AG09309 (cell line): ENCODE measurements at regions not wholly inside any gene's neighbourhood (a gene's known extent, or its start where the extent isn't known, plus 50 kb on each side); places are given as distances from the start of the nearest gene placed in this dataset.

Source experiments
- DNase-seq: peaks from one replicate; pipeline ENCODE4 v3.0.0-alpha.2; 2010; ENCODE audit warnings: low read depth
- H3K4me3 ChIP-seq: 2 replicates; pipeline ENCODE4 v1.5.1; 2011; ENCODE audit warnings: mild to moderate bottlenecking, low read depth, low read length, moderate library complexity; ENCODE audit not compliant: control insufficient read depth
- CTCF ChIP-seq: IDR thresholded peaks from 2 replicates; pipeline ENCODE4 v1.5.1; 2011; ENCODE audit warnings: mild to moderate bottlenecking, low read depth, low read length, inconsistent platforms; ENCODE audit not compliant: insufficient read depth, control insufficient read depth; ENCODE audit errors: missing control alignments

GRCh38 chr16:54488729-54489128 lies 202.1 kb upstream of the IRX3 start:
- H3K4me3 ChIP-seq: no peak overlapping the region
- TF ChIP-seq CTCF: no peak
- DNase-seq: no peak

DNA sequence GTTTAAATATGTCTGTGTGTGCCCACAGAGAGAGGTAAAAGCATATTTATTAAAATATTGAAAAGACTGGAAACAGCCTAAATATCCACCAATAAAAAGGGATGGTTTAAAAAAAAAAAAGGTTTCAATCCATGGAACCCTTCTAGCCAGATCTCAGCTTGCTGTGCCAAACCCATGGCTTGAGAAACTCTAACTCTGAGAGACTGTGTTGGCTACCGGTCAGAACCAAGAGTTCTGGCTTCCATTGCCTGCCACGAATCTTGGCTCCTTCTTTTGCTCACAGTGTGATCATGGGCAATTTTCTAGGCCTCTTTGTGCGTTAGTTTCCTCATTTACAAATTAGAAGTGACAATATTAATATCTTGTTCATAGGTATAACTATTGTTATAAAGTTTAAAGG lies 201.3 kb upstream of the IRX3 start:
- no peak for DNase-seq
- TF ChIP-seq CTCF: no peak
- no peak overlapping the region for H3K4me3 ChIP-seq

DNA sequence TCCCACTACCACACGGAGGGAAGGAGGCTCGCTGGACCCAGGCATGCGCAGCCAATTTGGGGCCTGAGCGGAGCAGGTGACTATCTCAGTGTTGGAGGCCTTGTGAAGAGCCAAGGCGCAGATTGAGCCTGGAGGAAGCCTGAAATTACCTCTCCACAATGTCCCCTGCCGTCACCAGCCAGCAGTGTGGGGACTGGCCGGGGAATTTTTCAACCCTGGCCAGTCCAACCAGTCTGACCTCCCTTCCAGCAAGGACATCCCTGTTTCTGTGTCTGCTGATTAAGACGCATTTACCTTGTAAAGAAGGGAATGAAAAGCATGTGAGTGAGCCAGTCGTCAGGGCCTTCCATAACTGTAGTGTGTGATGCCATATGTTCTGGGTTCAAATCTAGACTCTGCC lies 198.1 kb upstream of the IRX3 start:
- DNase-seq: no peak
- no peak overlapping the region for H3K4me3 ChIP-seq
- TF ChIP-seq CTCF: no peak

DNA sequence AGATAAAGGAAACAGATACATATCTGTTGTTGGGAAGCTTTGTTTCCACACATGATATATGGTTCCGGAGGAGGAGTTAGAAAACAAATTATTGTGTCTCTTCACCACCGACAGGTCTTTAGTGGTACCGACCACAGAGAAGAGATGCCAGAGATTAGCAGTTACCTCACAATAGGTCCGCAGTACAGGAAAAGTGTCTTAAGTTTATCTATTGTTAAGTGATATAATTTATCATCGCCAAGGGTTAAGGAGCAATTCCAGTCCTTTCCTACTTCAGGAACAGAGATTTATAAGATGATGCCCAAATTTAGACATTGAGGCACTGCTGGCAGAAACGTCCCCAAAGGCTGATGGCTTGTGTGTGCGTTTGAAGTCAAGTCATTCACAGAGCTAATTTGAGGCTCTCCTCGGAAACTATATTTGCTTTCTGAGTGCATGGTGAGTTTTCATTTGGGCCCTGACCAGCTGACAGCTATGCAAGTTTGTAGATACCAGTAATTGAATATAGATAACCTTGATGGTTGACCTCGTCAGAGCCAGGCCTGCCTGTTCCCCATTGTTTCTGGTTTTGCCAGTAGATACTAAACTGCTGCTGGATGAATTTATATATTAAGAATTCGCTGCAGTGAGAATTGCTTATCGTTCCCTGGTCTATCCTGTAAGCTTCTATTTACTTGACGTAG lies 196.4 kb upstream of the IRX3 start:
- no peak for DNase-seq
- no peak overlapping the region for H3K4me3 ChIP-seq
- TF ChIP-seq CTCF: no peak

- no peak for TF ChIP-seq CTCF
- DNase-seq: no peak
- H3K4me3 ChIP-seq: no peak overlapping the region
These were observed 193.8 kb upstream of the IRX3 start for GRCh38 chr16:54480429-54480828.

GRCh38 chr16:54479546-54479945 lies 193.0 kb upstream of the IRX3 start:
- TF ChIP-seq CTCF: no peak
- no peak for DNase-seq
- no peak overlapping the region for H3K4me3 ChIP-seq

- no peak for DNase-seq
- no peak for TF ChIP-seq CTCF
- no peak overlapping the region for H3K4me3 ChIP-seq
These were observed 191.1 kb upstream of the IRX3 start for GRCh38 chr16:54477714-54478113.
